SU-DHL-6 (cell line): ENCODE measurements at regions not wholly inside any gene's neighbourhood (a gene's known extent, or its start where the extent isn't known, plus 50 kb on each side); places are given as distances from the start of the nearest gene placed in this dataset.

Source experiments
- H2AFZ ChIP-seq: fragments of 200-600 bp; sonication (generic); 2 replicates; pipeline ENCODE4 v1.6.1; 2014; ENCODE audit warnings: low read depth, mild to moderate bottlenecking, moderate library complexity, mixed read lengths, antibody characterized with exemption, low read length; ENCODE audit not compliant: severe bottlenecking
- H3F3A ChIP-seq: fragments of 200-600 bp; shearing (Covaris generic); 2 replicates; pipeline ENCODE4 v1.6.0; 2016; ENCODE audit warnings: antibody characterized with exemption, mild to moderate bottlenecking; ENCODE audit not compliant: insufficient read depth
- H3K27ac ChIP-seq: fragments of 200-600 bp; sonication (generic); 2 replicates; pipeline ENCODE4 v1.5.1; 2016; ENCODE audit warnings: low read depth, mild to moderate bottlenecking, low read length, moderate library complexity, mixed read lengths
- H3K27me3 ChIP-seq: fragments of 200-600 bp; sonication (generic), shearing (Covaris generic); 2 replicates; pipeline ENCODE4 v1.6.0; 2014; ENCODE audit warnings: mild to moderate bottlenecking, low read length
- H3K36me3 ChIP-seq: fragments of 200-600 bp; sonication (generic); 2 replicates; pipeline ENCODE4 v1.6.1; 2014; ENCODE audit warnings: mild to moderate bottlenecking, low read length, mixed read lengths
- H3K4me2 ChIP-seq: fragments of 300-600, 200-600 bp; shearing (Covaris generic), sonication (generic); 2 replicates; pipeline ENCODE4 v1.6.0; 2014; ENCODE audit warnings: low read length, low read depth, mild to moderate bottlenecking; ENCODE audit not compliant: poor library complexity, severe bottlenecking
- H3K4me3 ChIP-seq: fragments of 200-600 bp; sonication (generic); 2 replicates; pipeline ENCODE4 v1.5.1; 2014; ENCODE audit warnings: antibody characterized with exemption, low read length, mild to moderate bottlenecking, mixed read lengths; ENCODE audit not compliant: insufficient read depth, poor library complexity, severe bottlenecking
- H3K79me2 ChIP-seq: fragments of 200-600 bp; sonication (generic); 2 replicates; pipeline ENCODE4 v1.6.1; 2014; ENCODE audit warnings: mild to moderate bottlenecking, low read length, moderate library complexity; ENCODE audit not compliant: insufficient read depth
- H3K9ac ChIP-seq: fragments of 200-600 bp; sonication (generic); 2 replicates; pipeline ENCODE4 v1.7.0; 2014; ENCODE audit warnings: mild to moderate bottlenecking, low read length
- H3K9me2 ChIP-seq: fragments of 200-600 bp; sonication (generic); replicated peaks from 2 replicates; pipeline ENCODE4 v1.6.1; 2014; ENCODE audit warnings: low read length; ENCODE audit not compliant: insufficient read depth
- H3K9me3 ChIP-seq: fragments of 200-600 bp; sonication (generic); 2 replicates; pipeline ENCODE4 v1.6.1; 2014; ENCODE audit warnings: low read length, mixed read lengths; ENCODE audit not compliant: insufficient read depth
- H4K20me1 ChIP-seq: fragments of 200-600 bp; sonication (generic); 2 replicates; pipeline ENCODE4 v1.6.1; 2014; ENCODE audit warnings: low read depth, mild to moderate bottlenecking, antibody characterized with exemption, low read length, moderate library complexity, mixed read lengths
- EZH2phosphoT487 ChIP-seq: fragments of 200-600 bp; sonication (generic), shearing (Covaris generic); conservative IDR thresholded peaks from 2 replicates; pipeline ENCODE4 v1.6.1; 2018; ENCODE audit warnings: mild to moderate bottlenecking, antibody characterized with exemption, low read length, moderate library complexity, mixed read lengths
- TF ChIP-seq, protein P1 (sequence below): fragments of 200-600 bp; sonication (generic); IDR thresholded peaks from one replicate; pipeline ENCODE4 v1.5.1; 2017; ENCODE audit warnings: antibody characterized with exemption, mild to moderate bottlenecking, low read length, moderate library complexity; ENCODE audit not compliant: insufficient read depth, poor library complexity, severe bottlenecking

DNA sequence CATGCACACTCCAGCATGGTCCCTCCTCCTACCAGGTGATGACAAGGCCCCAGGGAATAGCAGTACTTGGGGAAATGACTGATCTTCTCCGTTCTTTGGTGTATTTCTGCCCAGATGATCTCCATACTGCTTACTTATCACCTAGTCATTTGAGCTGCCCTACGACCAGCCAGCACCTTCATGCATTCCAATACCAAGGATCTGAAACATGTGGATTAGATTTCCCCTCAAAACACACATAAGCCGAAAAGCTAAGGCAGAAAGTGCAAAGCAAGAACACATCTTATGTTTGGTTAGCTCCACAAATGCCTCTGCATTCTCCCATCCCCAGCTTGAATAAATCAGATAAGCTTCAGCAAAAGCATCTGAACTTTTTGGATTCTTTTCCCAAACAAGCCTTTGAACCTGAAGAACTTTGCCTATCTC is 64.8 kb upstream of the BCL6 start:
- Histone ChIP-seq H4K20me1 (no peaks in the 10 kb centered on the region), H3K9me2 (no peaks in the 10 kb centered on the region), H3K27ac (no peak overlapping the region), H3K36me3 (no peaks in the 10 kb centered on the region), H3K9me3 (no peaks in the 10 kb centered on the region), H3K4me2 (no peak overlapping the region), H3K79me2 (no peaks in the 10 kb centered on the region), H3F3A (no peaks in the 10 kb centered on the region), H2AFZ (no peak overlapping the region), H3K27me3 (no peaks in the 10 kb centered on the region), H3K4me3 (no peak overlapping the region), H3K9ac (no peak overlapping the region)
- TF ChIP-seq, protein P1, sequence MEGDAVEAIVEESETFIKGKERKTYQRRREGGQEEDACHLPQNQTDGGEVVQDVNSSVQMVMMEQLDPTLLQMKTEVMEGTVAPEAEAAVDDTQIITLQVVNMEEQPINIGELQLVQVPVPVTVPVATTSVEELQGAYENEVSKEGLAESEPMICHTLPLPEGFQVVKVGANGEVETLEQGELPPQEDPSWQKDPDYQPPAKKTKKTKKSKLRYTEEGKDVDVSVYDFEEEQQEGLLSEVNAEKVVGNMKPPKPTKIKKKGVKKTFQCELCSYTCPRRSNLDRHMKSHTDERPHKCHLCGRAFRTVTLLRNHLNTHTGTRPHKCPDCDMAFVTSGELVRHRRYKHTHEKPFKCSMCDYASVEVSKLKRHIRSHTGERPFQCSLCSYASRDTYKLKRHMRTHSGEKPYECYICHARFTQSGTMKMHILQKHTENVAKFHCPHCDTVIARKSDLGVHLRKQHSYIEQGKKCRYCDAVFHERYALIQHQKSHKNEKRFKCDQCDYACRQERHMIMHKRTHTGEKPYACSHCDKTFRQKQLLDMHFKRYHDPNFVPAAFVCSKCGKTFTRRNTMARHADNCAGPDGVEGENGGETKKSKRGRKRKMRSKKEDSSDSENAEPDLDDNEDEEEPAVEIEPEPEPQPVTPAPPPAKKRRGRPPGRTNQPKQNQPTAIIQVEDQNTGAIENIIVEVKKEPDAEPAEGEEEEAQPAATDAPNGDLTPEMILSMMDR, result no peak
- no peak for TF ChIP-seq EZH2phosphoT487

DNA sequence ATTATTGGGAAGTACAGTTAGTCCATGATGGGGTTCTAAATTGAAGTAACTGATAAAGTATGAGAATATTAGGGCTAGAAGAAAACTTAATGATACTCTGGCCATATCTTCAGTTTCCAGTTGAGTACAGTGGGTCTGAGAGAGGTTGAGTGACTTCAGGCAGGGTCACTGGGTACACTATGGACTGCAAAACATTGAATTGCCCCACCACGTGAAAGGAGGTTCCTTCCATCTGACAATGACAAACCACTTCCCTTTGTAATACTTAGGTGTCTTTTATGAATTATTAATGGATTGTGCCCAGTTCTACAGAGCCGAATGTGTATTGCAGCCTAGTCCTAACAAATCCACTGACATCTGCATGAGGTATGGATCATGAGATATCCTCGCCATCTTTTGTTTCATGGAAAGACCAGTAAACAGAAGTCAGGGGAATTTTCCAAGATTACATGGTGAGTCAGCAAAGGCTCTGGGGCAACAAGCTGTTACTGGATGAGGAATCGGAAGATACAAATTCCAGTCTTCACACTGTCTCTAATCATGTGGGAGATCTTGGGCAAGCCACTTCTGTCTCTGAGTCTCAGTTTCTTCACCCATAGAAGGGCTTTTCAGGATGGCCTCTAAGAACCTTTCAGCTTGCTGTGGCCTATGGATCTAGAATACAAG is 66.5 kb upstream of the BCL6 start:
- no peaks in the 10 kb centered on the region for H3K9me2 ChIP-seq

DNA sequence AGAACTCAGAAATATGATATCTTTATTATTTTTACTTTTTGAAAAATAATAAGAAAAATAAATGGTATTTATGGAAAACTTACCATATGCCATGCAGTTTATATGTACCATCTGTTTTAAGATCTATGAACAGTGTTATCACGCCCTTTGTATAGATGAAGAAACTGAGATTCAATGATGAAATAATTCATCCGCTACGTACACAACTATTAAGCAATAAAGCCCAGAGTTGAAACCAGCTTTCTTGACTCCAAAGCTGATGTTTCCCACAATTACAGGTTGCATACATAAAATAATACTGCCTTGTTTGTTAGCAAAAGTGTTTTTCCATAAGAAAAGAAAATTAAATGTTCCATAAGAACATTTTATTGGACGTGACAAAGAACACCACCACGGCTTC is 67.2 kb upstream of the BCL6 start:
- Histone ChIP-seq H3K27ac (no peak overlapping the region), H3F3A (no peaks in the 10 kb centered on the region), H3K27me3 (no peaks in the 10 kb centered on the region), H2AFZ (no peak overlapping the region), H3K36me3 (no peaks in the 10 kb centered on the region), H3K4me3 (no peak overlapping the region), H4K20me1 (no peaks in the 10 kb centered on the region), H3K9me2 (no peaks in the 10 kb centered on the region), H3K4me2 (no peak overlapping the region), H3K9me3 (no peaks in the 10 kb centered on the region), H3K79me2 (no peaks in the 10 kb centered on the region), H3K9ac (no peak overlapping the region)
- no peak for TF ChIP-seq EZH2phosphoT487
- TF ChIP-seq, protein P1, result no peak

More for the DNA sequence above, 66.5 kb upstream of the BCL6 start:
- Histone ChIP-seq H3K4me3 (no peak overlapping the region), H3K27me3 (no peaks in the 10 kb centered on the region), H3K36me3 (no peaks in the 10 kb centered on the region), H3K4me2 (no peak overlapping the region), H3K9ac (no peak overlapping the region), H3F3A (no peaks in the 10 kb centered on the region), H3K79me2 (no peaks in the 10 kb centered on the region), H3K9me3 (no peaks in the 10 kb centered on the region), H2AFZ (no peak overlapping the region), H4K20me1 (no peaks in the 10 kb centered on the region), H3K27ac (no peak overlapping the region)
- TF ChIP-seq, protein P1, result no peak
- no peak for TF ChIP-seq EZH2phosphoT487
